Adrenal gland (tissue), 9 donors: ENCODE measurements at regions not wholly inside any gene's neighbourhood (a gene's known extent, or its start where the extent isn't known, plus 50 kb on each side); places are given as distances from the start of the nearest gene placed in this dataset.

ENCODE experiments used
- DNase-seq, 7 donors: peaks; one replicate each; pipeline ENCODE4 v3.0.0-alpha.2; 2019 to 2020
- H3K27ac ChIP-seq, 5 donors: fragments of 200-600 bp; sonication (generic) in 4 of 5; 1 replicate in 3 of 5; 2 replicates in 2 of 5; pipeline versions ENCODE4 v1.5.1 to v1.8.0; 2016 to 2020; ENCODE audit warnings: mild to moderate bottlenecking in 1 of 5
- H3K27me3 ChIP-seq: fragments of 200-600 bp; 2 replicates; pipeline ENCODE4 v1.8.0; 2021
- H3K36me3 ChIP-seq, 2 donors: fragments of 200-600 bp; replicated peaks in 1 of 2; 1 replicate in 1 of 2; 2 replicates in 1 of 2; pipeline versions ENCODE4 v1.5.1 to v1.8.0; 2018 to 2022
- H3K4me1 ChIP-seq, 2 donors: fragments of 200-600 bp; replicated peaks in 1 of 2; 1 replicate in 1 of 2; 2 replicates in 1 of 2; pipeline versions ENCODE4 v1.5.1 to v1.8.0; 2018 to 2021
- H3K4me3 ChIP-seq, 4 donors: fragments of 200-600 bp; sonication (generic) in 3 of 4; one replicate each; pipeline ENCODE4 v1.5.1; 2016 to 2018
- H3K9me3 ChIP-seq, 3 donors: fragments of 200-600 bp; sonication (generic) in 1 of 3; replicated peaks in 1 of 3; 1 replicate in 2 of 3; 2 replicates in 1 of 3; pipeline versions ENCODE4 v1.5.1 to v1.8.0; 2016 to 2021
- POLR2A ChIP-seq, 2 donors: fragments of 450-650 bp; IDR thresholded peaks; one replicate each; pipeline ENCODE4 v1.6.1; 2017; ENCODE audit warnings: antibody characterized with exemption in 2 of 2, mild to moderate bottlenecking in 2 of 2, moderate library complexity in 1 of 2
- WGBS, 4 donors: extraction: QIAGEN DNeasy Blood & Tissue Kit in 2 of 4; methylation state at CpG; one replicate each; pipeline versions ENCODE4 v1.1.5 to v1.1.7; 2013 to 2017; 5-methylcytosine and 5-hydroxymethylcytosine counted together
- intact Hi-C, 2 donors: fragments of 100-400 bp; cut with DNase I; formaldehyde crosslinking; loops; one replicate each; pipeline versions ENCODE4 v1.14.1 to v1.15.0; 2022 to 2023
- TF ChIP-seq, protein P1 (sequence below), 6 experiments: fragments of 450-650 bp in 4 of 6; fragments of 200-600 bp in 2 of 6; sonication (generic) in 1 of 6; IDR thresholded peaks; 1 replicate in 5 of 6; 2 replicates in 1 of 6; pipeline versions ENCODE4 v1.5.1 to v1.8.0; 2016 to 2021; ENCODE audit warnings: antibody characterized with exemption in 6 of 6, mild to moderate bottlenecking in 2 of 6, moderate library complexity in 1 of 6
- donor health status: healthy with polysubstance abuse.
- donor health status: Bipolar disorder and iron deficiency.
- donor health status: DM: yes; HTN: yes; CAD: no.
- donor health status: DM: no; HTN: no; CAD: no.
- donor health status: DM: no; HTN: no; CAD: no.

DNA sequence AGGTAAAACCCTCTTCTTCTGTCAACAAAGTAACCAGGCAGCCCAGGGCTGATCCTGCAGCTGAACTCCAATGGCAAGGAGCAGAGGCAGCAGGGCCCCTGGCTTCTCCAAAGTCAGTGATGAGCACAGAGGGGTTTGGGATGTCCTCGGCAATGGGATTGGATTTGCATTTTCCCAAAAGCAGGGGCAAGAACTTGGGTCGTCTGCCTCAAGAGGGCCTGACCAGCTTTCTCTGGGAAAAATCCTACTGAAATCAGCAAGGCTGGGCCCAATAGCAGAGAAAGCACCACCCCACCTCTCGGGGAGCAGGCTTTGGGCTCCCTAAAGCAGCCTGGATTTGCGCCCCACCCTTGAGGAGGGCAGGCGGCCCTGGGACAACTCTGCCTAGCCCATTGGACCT lies 210.0 kb upstream of the IGF1R start:
- WGBS, 4 donors = 86 to 91% (median 86%) methylated on average over 5 of the region's 5 CpGs; no CpG with 5 or more reads in 1 of the 4 donors
- DNase-seq = no peak
- TF ChIP-seq POLR2A (IDR thresholded peaks at IDR 0.05) = no peak
- TF ChIP-seq, protein P1, sequence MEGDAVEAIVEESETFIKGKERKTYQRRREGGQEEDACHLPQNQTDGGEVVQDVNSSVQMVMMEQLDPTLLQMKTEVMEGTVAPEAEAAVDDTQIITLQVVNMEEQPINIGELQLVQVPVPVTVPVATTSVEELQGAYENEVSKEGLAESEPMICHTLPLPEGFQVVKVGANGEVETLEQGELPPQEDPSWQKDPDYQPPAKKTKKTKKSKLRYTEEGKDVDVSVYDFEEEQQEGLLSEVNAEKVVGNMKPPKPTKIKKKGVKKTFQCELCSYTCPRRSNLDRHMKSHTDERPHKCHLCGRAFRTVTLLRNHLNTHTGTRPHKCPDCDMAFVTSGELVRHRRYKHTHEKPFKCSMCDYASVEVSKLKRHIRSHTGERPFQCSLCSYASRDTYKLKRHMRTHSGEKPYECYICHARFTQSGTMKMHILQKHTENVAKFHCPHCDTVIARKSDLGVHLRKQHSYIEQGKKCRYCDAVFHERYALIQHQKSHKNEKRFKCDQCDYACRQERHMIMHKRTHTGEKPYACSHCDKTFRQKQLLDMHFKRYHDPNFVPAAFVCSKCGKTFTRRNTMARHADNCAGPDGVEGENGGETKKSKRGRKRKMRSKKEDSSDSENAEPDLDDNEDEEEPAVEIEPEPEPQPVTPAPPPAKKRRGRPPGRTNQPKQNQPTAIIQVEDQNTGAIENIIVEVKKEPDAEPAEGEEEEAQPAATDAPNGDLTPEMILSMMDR (IDR thresholded peaks at IDR 0.05) = no peak

GRCh38 chr15:98438907-98439306 lies 209.4 kb upstream of the IGF1R start:
- Histone ChIP-seq H3K27me3 (peaks cover 5% of the 10 kb centered on the region), H3K9me3 (no peaks in the 10 kb centered on the region), H3K4me1 (no peaks in the 10 kb centered on the region), H3K27ac (no peak overlapping the region), H3K36me3 (no peaks in the 10 kb centered on the region), H3K4me3 (no peak overlapping the region)
- no peak for TF ChIP-seq POLR2A (IDR thresholded peaks at IDR 0.05)
- TF ChIP-seq, protein P1 (IDR thresholded peaks at IDR 0.05) = no peak
- intact Hi-C loops = no loop called here
- WGBS, 4 donors = 84 to 97% (median 89%) methylated on average over 7 of the region's 7 CpGs
- no peak for DNase-seq

More for the DNA sequence above, 210.0 kb upstream of the IGF1R start:
- Histone ChIP-seq H3K9me3 (no peaks in the 10 kb centered on the region), H3K27me3 (peaks cover 5% of the 10 kb centered on the region), H3K4me3 (no peak overlapping the region), H3K36me3 (no peaks in the 10 kb centered on the region), H3K4me1 (no peaks in the 10 kb centered on the region), H3K27ac (no peak overlapping the region)
- intact Hi-C loops = no loop called here

DNA sequence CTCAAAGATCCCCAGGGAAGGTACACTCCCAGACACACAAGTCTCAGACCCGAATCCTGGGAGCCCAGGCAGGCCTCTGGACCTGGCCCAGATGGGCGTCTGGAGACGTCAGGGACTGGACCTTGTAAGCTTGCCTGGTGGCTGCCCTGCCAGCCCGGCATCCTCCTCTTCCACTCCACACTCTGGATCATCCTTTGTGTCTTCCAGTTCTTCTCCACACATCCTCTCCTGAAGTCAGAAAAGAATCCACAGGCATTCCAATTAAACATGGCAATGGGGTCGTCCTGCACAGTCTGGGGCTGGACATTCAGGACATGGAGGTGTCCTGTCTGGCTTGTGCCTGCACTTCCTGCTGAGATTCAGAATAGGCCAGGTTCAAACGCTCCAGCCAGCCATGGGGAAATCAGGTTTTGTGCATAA lies 208.8 kb upstream of the IGF1R start:
- TF ChIP-seq, protein P1 (IDR thresholded peaks at IDR 0.05) = no peak
- no peak for TF ChIP-seq POLR2A (IDR thresholded peaks at IDR 0.05)
- 47 to 80% (median 66%) methylated on average over 5 to 6 of the region's 6 CpGs for WGBS, 4 donors
- Histone ChIP-seq H3K9me3 (no peaks in the 10 kb centered on the region), H3K4me1 (no peaks in the 10 kb centered on the region), H3K27ac (no peak overlapping the region), H3K27me3 (no peaks in the 10 kb centered on the region), H3K4me3 (no peak overlapping the region), H3K36me3 (no peaks in the 10 kb centered on the region)
- no peak for DNase-seq
- intact Hi-C loops = no loop called here

- H3K9me3 ChIP-seq = no peaks in the 10 kb centered on the region
- no peak overlapping the region for H3K27ac ChIP-seq
- peak in 1 of 7 donors; percentile 29 for DNase-seq
- no peaks in the 10 kb centered on the region for H3K36me3 ChIP-seq
- H3K4me1 ChIP-seq = no peaks in the 10 kb centered on the region
- H3K4me3 ChIP-seq = no peak overlapping the region
- H3K27me3 ChIP-seq = no peaks in the 10 kb centered on the region
- TF ChIP-seq, protein P1 (IDR thresholded peaks at IDR 0.05) = no peak
- no peak for TF ChIP-seq POLR2A (IDR thresholded peaks at IDR 0.05)
- WGBS, 4 donors = 48 to 65% (median 52%) methylated on average over 8 of the region's 8 CpGs
- intact Hi-C loops = loop anchor here in 1 of 2 donors (5.0 kb wide), 1 partner anchor 636 kb away; no protein-coding TSS in a partner anchor
These were observed 207.4 kb upstream of the IGF1R start for GRCh38 chr15:98440917-98441316.
